ENCODE measurements at regions not wholly inside any gene's neighbourhood (a gene's known extent, or its start where the extent isn't known, plus 50 kb on each side); places are given as distances from the start of the nearest gene placed in this dataset.

- Histone ChIP-seq H3K27ac (ENCODE audit: low read depth in 1 of 2, low read length in 2 of 2) (no peak overlapping the region), H3K4me2 (replicated peaks; ENCODE audit: extremely low read depth, low read length, poor library complexity, severe bottlenecking) (no peak overlapping the region)
- intact Hi-C loops (cut with micrococcal nuclease), result no loop called here
Observed at GRCh38 chr3:72155391-72156064, 370.6 kb upstream of the PROK2 start.

More at GRCh38 chr3:72155391-72156064, 370.6 kb upstream of the PROK2 start:
- Mint-ChIP-seq H3K27ac (peak overlapping the region in 1 of 7 donors; percentile 2), H3K27me3 (ENCODE audit: low read depth in 3 of 3) (peaks cover 4 to 12% (median 5%) of the 10 kb centered on the region in 3 donors), H3K4me3 (no peak overlapping the region), H3K9me3 (peaks cover 0 to 9% (median 3%) of the 10 kb centered on the region in 7 donors), H3K36me3 (no peaks in the 10 kb centered on the region), H3K4me1 (peaks cover 2% of the 10 kb centered on the region)
- Histone ChIP-seq H2AFZ (ENCODE audit: insufficient read depth, low read depth, low read length, poor library complexity, severe bottlenecking) (no peak overlapping the region), H3K9me3 (replicated peaks in 1 of 2; ENCODE audit: control insufficient read depth in 1 of 2, insufficient read depth in 1 of 2, low read length in 2 of 2) (no peaks in the 10 kb centered on the region), H3K79me2 (ENCODE audit: insufficient read depth, low read length) (no peaks in the 10 kb centered on the region), H3K4me3 (replicated peaks in 1 of 3; ENCODE audit: low read depth in 2 of 3, low read length in 3 of 3) (no peak overlapping the region), H4K20me1 (ENCODE audit: insufficient read depth, low read length) (no peaks in the 10 kb centered on the region), H3K9ac (ENCODE audit: insufficient read depth, low read length, poor library complexity, severe bottlenecking) (no peak overlapping the region), H3K27me3 (ENCODE audit: control insufficient read depth in 2 of 2, insufficient read depth in 2 of 2, low read length in 2 of 2) (no peaks in the 10 kb centered on the region), H3K4me1 (ENCODE audit: control insufficient read depth in 1 of 2, insufficient read depth in 2 of 2, low read length in 2 of 2) (no peaks in the 10 kb centered on the region), H3K36me3 (replicated peaks in 1 of 2; ENCODE audit: control insufficient read depth in 1 of 2, insufficient read depth in 2 of 2, low read length in 2 of 2) (no peaks in the 10 kb centered on the region)
- WGBS (ENCODE audit: insufficient coverage), result 99% methylated on average over 6 of the region's 12 CpGs
- no peak for TF ChIP-seq CTCF (IDR thresholded peaks at IDR 0.05)
- no peak for DNase-seq
